ENCODE measurements at regions not wholly inside any gene's neighbourhood (a gene's known extent, or its start where the extent isn't known, plus 50 kb on each side); places are given as distances from the start of the nearest gene placed in this dataset.

DNA sequence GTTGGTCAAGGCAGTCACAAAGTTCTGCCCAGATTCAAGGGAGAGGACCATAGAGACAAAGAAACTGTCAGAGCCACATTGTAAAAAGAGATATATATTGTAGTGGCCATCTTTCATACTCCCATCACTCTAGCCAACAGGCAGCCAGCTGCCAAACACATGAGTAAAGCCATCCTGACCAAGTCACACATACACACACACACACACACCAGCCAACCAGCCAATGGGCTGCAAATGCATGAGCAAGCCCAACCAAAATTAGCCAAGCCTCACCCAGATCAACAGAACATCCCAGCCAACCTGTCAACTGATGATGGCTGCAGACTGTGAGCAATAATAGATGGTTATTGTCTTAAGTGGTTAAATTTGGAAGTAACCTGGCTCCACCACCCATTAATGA is 120.7 kb downstream of the SEC16B start:
- Histone ChIP-seq H3K9ac (ENCODE audit: low read depth, low read length) (no peak overlapping the region), H2BK120ac (ENCODE audit: low read depth, low read length) (peak overlapping the region; percentile 89), H2BK15ac (ENCODE audit: low read depth, low read length) (peak overlapping the region; percentile 76; the same call in 2 of the 3 replicates), H3K27me3 (ENCODE audit: control insufficient read depth, insufficient read depth, low read length) (no peaks in the 10 kb centered on the region), H3K56ac (ENCODE audit: extremely low read depth, insufficient read depth, low read length) (no peak overlapping the region), H4K20me1 (ENCODE audit: insufficient read depth, low read length) (no peaks in the 10 kb centered on the region), H2AK9ac (replicated peaks; ENCODE audit: low read depth, low read length, poor library complexity) (peak overlapping the region; percentile 85), H2AFZ (replicated peaks; ENCODE audit: low read length, poor library complexity) (peak overlapping the region; percentile 44), H3K14ac (replicated peaks; ENCODE audit: low read depth, low read length) (peak overlapping the region; percentile 89), H2AK5ac (ENCODE audit: low read depth, low read length) (peak overlapping the region; percentile 42), H3K4me1 (ENCODE audit: control insufficient read depth, insufficient read depth, low read length) (peaks cover 12% of the 10 kb centered on the region), H3K9me3 (ENCODE audit: control insufficient read depth, insufficient read depth, low read length) (no peaks in the 10 kb centered on the region), H3K23ac (ENCODE audit: low read depth, low read length) (no peak overlapping the region), H3K4ac (ENCODE audit: low read depth, low read length) (peak overlapping the region; percentile 77), H3K9me1 (ENCODE audit: insufficient read depth, low read length) (peaks cover 16% of the 10 kb centered on the region), H4K8ac (ENCODE audit: low read depth in 2 of 2, low read length in 2 of 2) (peak overlapping the region; percentile 72 to 82; a peak in 2 of 4 replicates), H4K5ac (ENCODE audit: low read depth, low read length) (no peak overlapping the region), H3K27ac (ENCODE audit: insufficient read depth, low read length) (no peak overlapping the region; the same call in 1 of the 2 replicates), H2BK20ac (ENCODE audit: low read depth, low read length) (peak overlapping the region; percentile 96), H4K91ac (ENCODE audit: insufficient read depth, low read depth, low read length) (peak overlapping the region; percentile 71; the same call in 1 of the 2 replicates), H2BK5ac (ENCODE audit: low read depth, low read length, poor library complexity, severe bottlenecking) (peak overlapping the region; percentile 92), H3K79me1 (ENCODE audit: low read depth in 1 of 2, low read length in 2 of 2) (no peaks in the 10 kb centered on the region), H3K36me3 (ENCODE audit: control insufficient read depth, insufficient read depth, low read length) (no peaks in the 10 kb centered on the region), H3K18ac (ENCODE audit: low read depth, low read length) (peak overlapping the region; percentile 39; the same call in 1 of the 2 replicates), H3K4me3 (ENCODE audit: insufficient read depth, low read depth, low read length) (no peak overlapping the region), H3K4me2 (ENCODE audit: low read depth, low read length) (no peak overlapping the region)
- dilution Hi-C loops (cut with HindIII; ENCODE audit: low sequenced_read_pairs, unreplicated experiment) (no loop called here), intact Hi-C loops (cut with micrococcal nuclease) (no loop called here), in situ Hi-C loops (cut with MboI; ENCODE audit: low sequenced_read_pairs) (no loop called here)
- DNase-seq (peak; percentile 55), ATAC-seq (ENCODE audit: low read depth) (peak; percentile 6; the same call in 1 of the 2 replicates)
- ChIA-PET CTCF (interaction anchor here (0.5 kb wide), 1 partner anchor 418 kb away, joined by 3 read pairs; no protein-coding TSS in a partner anchor), POLR2A (ENCODE audit: unreplicated experiment) (no interaction called here)
- TF ChIP-seq CEBPB (IDR thresholded peaks at IDR 0.05; ENCODE audit: low read depth, low read length) (no peak), RFX5 (IDR thresholded peaks at IDR 0.05; ENCODE audit: low read depth, low read length) (no peak), MAZ (IDR thresholded peaks at IDR 0.05; ENCODE audit: borderline replicate concordance, low read depth, low read length) (no peak), RAD21 (IDR thresholded peaks at IDR 0.05; ENCODE audit: low read length) (no peak), SMC3 (IDR thresholded peaks at IDR 0.05; ENCODE audit: low read depth, low read length) (no peak), MAFK (IDR thresholded peaks at IDR 0.05; ENCODE audit: low read depth, low read length) (no peak), POLR2A (IDR thresholded peaks at IDR 0.05; ENCODE audit: low read depth, low read length) (no peak), NFE2L2 (IDR thresholded peaks at IDR 0.05; ENCODE audit: low read depth, low read length) (no peak)
- TF ChIP-seq, protein P1, sequence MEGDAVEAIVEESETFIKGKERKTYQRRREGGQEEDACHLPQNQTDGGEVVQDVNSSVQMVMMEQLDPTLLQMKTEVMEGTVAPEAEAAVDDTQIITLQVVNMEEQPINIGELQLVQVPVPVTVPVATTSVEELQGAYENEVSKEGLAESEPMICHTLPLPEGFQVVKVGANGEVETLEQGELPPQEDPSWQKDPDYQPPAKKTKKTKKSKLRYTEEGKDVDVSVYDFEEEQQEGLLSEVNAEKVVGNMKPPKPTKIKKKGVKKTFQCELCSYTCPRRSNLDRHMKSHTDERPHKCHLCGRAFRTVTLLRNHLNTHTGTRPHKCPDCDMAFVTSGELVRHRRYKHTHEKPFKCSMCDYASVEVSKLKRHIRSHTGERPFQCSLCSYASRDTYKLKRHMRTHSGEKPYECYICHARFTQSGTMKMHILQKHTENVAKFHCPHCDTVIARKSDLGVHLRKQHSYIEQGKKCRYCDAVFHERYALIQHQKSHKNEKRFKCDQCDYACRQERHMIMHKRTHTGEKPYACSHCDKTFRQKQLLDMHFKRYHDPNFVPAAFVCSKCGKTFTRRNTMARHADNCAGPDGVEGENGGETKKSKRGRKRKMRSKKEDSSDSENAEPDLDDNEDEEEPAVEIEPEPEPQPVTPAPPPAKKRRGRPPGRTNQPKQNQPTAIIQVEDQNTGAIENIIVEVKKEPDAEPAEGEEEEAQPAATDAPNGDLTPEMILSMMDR (conservative IDR thresholded peaks at IDR 0.05; ENCODE audit: low read depth, low read length), result no peak
- TF ChIP-seq, protein P2, sequence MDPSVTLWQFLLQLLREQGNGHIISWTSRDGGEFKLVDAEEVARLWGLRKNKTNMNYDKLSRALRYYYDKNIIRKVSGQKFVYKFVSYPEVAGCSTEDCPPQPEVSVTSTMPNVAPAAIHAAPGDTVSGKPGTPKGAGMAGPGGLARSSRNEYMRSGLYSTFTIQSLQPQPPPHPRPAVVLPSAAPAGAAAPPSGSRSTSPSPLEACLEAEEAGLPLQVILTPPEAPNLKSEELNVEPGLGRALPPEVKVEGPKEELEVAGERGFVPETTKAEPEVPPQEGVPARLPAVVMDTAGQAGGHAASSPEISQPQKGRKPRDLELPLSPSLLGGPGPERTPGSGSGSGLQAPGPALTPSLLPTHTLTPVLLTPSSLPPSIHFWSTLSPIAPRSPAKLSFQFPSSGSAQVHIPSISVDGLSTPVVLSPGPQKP (IDR thresholded peaks at IDR 0.05; ENCODE audit: borderline replicate concordance, low read depth, low read length), result no peak
- BruUV-seq (replicated peaks), result no TSS peak
